AG09309 (cell line): ENCODE measurements at regions not wholly inside any gene's neighbourhood (a gene's known extent, or its start where the extent isn't known, plus 50 kb on each side); places are given as distances from the start of the nearest gene placed in this dataset.

ENCODE experiments used
- DNase-seq: peaks from one replicate; pipeline ENCODE4 v3.0.0-alpha.2; 2010; ENCODE audit warnings: low read depth
- H3K4me3 ChIP-seq: 2 replicates; pipeline ENCODE4 v1.5.1; 2011; ENCODE audit warnings: mild to moderate bottlenecking, low read depth, low read length, moderate library complexity; ENCODE audit not compliant: control insufficient read depth
- TF ChIP-seq, protein P1 (sequence below): IDR thresholded peaks from 2 replicates; pipeline ENCODE4 v1.5.1; 2011; ENCODE audit warnings: mild to moderate bottlenecking, low read depth, low read length, inconsistent platforms; ENCODE audit not compliant: insufficient read depth, control insufficient read depth; ENCODE audit errors: missing control alignments

DNA sequence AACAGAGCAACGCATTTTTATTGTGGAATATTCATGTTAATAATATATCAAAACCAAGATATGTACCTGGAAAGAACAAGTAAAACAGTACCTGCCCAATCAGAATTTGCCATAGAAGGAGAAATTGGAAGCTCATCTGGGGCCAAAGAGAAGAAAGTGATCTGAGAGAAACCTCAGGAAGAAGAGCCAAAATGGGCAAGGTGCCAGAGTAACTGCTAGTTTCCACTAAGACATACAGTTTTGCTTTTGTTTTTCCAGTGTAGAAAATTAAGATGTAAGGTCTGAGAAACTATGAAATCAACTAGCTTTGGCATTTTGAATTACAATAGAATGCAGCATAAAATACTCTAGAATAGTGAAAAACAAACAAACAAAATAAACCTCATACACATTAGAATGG is 2201.2 kb downstream of the ARAP2 start:
- H3K4me3 ChIP-seq: no peak overlapping the region
- TF ChIP-seq, protein P1, sequence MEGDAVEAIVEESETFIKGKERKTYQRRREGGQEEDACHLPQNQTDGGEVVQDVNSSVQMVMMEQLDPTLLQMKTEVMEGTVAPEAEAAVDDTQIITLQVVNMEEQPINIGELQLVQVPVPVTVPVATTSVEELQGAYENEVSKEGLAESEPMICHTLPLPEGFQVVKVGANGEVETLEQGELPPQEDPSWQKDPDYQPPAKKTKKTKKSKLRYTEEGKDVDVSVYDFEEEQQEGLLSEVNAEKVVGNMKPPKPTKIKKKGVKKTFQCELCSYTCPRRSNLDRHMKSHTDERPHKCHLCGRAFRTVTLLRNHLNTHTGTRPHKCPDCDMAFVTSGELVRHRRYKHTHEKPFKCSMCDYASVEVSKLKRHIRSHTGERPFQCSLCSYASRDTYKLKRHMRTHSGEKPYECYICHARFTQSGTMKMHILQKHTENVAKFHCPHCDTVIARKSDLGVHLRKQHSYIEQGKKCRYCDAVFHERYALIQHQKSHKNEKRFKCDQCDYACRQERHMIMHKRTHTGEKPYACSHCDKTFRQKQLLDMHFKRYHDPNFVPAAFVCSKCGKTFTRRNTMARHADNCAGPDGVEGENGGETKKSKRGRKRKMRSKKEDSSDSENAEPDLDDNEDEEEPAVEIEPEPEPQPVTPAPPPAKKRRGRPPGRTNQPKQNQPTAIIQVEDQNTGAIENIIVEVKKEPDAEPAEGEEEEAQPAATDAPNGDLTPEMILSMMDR: no peak
- DNase-seq: no peak

DNA sequence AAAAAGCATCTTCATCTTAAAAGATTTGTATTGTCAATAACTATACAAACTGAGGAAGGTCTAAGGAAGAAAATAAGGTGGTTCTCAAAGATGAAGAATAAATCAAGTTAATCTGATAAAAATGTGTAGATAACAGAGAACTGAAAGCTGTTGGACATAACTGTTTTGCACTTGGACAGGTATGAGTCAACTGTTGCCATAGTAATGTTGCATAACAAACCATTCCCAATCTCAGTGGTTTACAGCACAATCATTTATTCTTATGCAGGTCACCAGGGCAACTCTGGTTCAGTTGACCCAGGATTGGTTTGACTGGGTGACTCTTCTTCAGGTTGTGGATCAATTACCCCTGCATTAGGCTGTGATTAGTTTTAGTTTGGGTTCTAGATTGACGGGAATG is 2197.7 kb downstream of the ARAP2 start:
- DNase-seq: peak; percentile 27
- H3K4me3 ChIP-seq: no peak overlapping the region
- TF ChIP-seq, protein P1: no peak

DNA sequence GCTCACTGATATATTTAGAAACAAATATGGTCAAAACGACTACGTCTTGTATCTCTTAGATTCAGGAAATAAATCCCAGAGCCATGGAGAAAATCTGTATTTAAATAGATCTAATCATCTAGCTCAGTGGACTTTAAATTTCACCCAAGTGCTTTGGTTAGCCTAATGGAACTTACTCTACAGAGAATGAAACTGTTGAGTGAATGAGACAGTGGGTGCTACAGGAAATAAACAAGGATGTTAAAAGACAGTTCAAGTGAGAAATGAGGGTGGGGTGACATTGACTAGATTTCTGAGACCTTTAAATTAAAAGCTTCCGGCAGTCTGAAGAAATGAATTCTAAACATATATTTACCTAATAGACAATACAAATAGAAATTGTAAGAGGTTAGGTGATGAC is 2197.0 kb downstream of the ARAP2 start:
- H3K4me3 ChIP-seq: no peak overlapping the region
- no peak for DNase-seq

DNA sequence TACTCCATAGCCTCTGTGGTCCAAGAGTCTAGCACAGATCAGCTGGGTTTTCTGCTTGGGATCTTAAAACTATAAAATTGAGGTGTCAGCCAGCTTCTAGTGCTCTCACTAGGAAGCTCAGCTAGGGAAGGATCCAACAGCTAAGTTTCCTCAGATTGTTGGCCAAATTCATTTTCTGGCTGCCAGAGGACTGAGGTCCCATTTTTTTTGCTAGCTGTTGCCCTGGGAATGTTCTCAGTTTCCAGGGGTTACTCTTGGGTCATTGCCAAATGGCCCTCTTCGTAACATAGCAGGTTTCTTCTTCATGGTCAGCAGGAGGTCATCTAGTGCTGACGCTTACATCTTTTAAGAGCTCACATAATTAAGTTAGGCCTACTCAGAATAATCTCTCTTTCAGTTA is 2178.2 kb downstream of the ARAP2 start:
- H3K4me3 ChIP-seq: no peak overlapping the region
- DNase-seq: no peak
- TF ChIP-seq, protein P1: no peak

More for the DNA sequence above, 2197.0 kb downstream of the ARAP2 start:
- TF ChIP-seq, protein P1: no peak

DNA sequence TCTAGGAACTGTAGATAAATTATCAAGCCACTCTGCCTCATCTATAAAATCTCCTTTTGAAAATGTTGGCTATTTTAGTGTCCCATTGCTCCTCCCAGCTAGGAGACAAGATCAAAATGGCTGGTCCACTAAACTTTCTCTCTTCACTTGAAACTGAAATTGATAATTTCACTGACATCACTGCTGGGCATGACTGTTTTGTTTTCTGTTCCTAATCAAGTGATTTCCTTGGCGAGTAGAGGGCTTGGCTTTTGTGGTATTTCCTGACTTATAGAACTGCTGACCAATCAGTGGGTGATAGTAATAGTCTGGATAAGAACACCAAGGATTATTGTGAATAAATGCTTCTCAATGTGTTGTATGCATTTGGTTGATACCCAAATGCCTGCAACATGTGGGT is 2152.9 kb downstream of the ARAP2 start:
- TF ChIP-seq, protein P1: no peak
- no peak overlapping the region for H3K4me3 ChIP-seq
- no peak for DNase-seq

DNA sequence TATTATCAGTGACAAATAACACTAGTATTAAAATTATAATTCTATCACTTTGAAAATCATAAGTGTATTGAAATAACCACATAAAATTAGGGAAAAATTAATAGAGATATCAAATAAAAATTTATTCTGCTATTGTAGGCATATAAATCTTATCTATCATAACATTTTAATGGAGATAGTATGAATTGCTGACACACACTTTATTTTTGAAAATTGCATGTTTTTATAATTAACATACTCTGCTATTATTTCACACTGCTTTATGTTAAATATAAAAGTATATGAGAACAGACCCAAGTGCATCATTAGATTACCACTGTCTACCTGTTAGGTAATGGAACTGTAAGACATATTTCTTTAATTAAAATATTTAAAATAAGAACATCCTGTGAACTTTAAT is 2150.2 kb downstream of the ARAP2 start:
- DNase-seq: no peak
- H3K4me3 ChIP-seq: no peak overlapping the region
- TF ChIP-seq, protein P1: no peak

DNA sequence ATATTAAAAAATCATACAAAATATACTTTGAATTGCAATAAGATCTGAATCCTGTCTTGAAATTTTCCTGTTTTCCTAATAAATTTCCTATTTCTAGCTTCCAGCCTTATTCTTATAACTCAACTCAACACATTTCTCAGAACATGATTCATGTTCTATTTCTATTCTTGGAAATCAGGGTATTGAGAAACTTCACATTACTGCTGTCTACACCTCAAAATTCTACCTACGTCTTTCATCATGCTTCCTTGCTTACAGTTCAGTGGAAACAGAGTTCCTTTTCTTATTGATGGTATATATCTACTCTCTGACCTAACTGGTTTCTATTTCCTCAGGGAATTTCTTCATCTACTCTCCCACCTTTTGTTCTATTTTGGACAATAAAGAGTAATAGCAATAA is 2139.0 kb downstream of the ARAP2 start:
- TF ChIP-seq, protein P1: no peak
- no peak overlapping the region for H3K4me3 ChIP-seq
- peak; percentile 7 for DNase-seq
